H1 (cell line): ENCODE measurements at regions not wholly inside any gene's neighbourhood (a gene's known extent, or its start where the extent isn't known, plus 50 kb on each side); places are given as distances from the start of the nearest gene placed in this dataset.

ENCODE experiments used
- CBX8 ChIP-seq: fragments of 300-800, 300-1000 bp; sonication (generic); IDR thresholded peaks from 2 replicates; pipeline ENCODE4 v1.7.1; 2016; ENCODE audit warnings: low read depth, low read length, borderline replicate concordance
- CEBPB ChIP-seq: IDR thresholded peaks from 2 replicates; pipeline ENCODE4 v1.6.1; 2012; ENCODE audit warnings: low read depth, low read length
- CHD1 ChIP-seq: IDR thresholded peaks from 2 replicates; pipeline ENCODE4 v1.6.1; 2012; ENCODE audit warnings: low read depth, low read length, improper control_type of control experiment
- CREB1 ChIP-seq: IDR thresholded peaks from 2 replicates; pipeline ENCODE4 v1.6.1; 2012; ENCODE audit warnings: inconsistent platforms
- CTCF ChIP-seq, 3 experiments: IDR thresholded peaks; 1 replicate in 2 of 3; 2 replicates in 1 of 3; pipeline versions ENCODE4 v1.5.1 to v1.6.1; 2011; ENCODE audit warnings: low read length in 3 of 3, mild to moderate bottlenecking in 3 of 3, inconsistent platforms in 2 of 3, low read depth in 1 of 3, moderate library complexity in 1 of 3; ENCODE audit not compliant: insufficient read depth in 1 of 3; ENCODE audit errors: control extremely low read depth in 1 of 3
- NRF1 ChIP-seq: IDR thresholded peaks from 2 replicates; pipeline ENCODE4 v1.6.1; 2011; ENCODE audit warnings: mild to moderate bottlenecking, low read depth, low read length, improper control_type of control experiment
- POLR2A ChIP-seq, 2 experiments: IDR thresholded peaks; 1 replicate in 1 of 2; 2 replicates in 1 of 2; pipeline ENCODE4 v1.6.1; 2011; ENCODE audit warnings: low read depth in 2 of 2, low read length in 2 of 2, mild to moderate bottlenecking in 2 of 2; ENCODE audit errors: control extremely low read depth in 1 of 2
- SRF ChIP-seq: IDR thresholded peaks from 2 replicates; pipeline ENCODE4 v1.6.1; 2011; ENCODE audit warnings: mild to moderate bottlenecking, low read depth, low read length, moderate library complexity
- TAF1 ChIP-seq: IDR thresholded peaks from 2 replicates; pipeline ENCODE4 v1.6.1; 2011; ENCODE audit warnings: mild to moderate bottlenecking, low read depth, low read length

DNA sequence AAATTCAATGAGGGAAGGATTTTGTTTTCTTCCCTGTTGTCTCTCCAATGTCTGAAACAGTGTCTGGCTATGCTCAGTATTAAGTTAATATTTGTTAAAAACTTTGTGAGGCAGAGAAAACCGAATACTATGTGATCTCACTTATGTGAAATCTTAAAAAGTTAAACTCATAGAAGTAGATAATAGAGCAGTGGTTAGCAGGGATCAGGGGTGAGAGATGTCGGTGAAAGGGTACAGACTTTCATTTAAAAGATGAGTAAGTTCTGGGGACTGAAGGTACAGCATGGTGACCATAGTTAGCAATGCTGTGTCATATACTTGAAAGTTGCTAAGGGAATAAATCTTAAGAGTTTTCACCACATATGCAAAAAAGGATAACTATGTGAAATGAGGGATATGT, 244.6 kb downstream of the AASDHPPT start:
- no peak for TF ChIP-seq CTCF (IDR thresholded peaks at IDR 0.05; ENCODE audit: control extremely low read depth in 1 of 3, insufficient read depth in 1 of 3, low read depth in 1 of 3, low read length in 3 of 3)
- TF ChIP-seq CHD1, result no peak
- no peak for TF ChIP-seq POLR2A (IDR thresholded peaks at IDR 0.05; ENCODE audit: control extremely low read depth in 1 of 2, low read depth in 2 of 2, low read length in 2 of 2)
- no peak for TF ChIP-seq CBX8
- no peak for TF ChIP-seq CREB1
- no peak for TF ChIP-seq SRF
- no peak for TF ChIP-seq TAF1
- no peak for TF ChIP-seq NRF1
- TF ChIP-seq CEBPB, result no peak
